ENCODE measurements at regions not wholly inside any gene's neighbourhood (a gene's known extent, or its start where the extent isn't known, plus 50 kb on each side); places are given as distances from the start of the nearest gene placed in this dataset.

DNA sequence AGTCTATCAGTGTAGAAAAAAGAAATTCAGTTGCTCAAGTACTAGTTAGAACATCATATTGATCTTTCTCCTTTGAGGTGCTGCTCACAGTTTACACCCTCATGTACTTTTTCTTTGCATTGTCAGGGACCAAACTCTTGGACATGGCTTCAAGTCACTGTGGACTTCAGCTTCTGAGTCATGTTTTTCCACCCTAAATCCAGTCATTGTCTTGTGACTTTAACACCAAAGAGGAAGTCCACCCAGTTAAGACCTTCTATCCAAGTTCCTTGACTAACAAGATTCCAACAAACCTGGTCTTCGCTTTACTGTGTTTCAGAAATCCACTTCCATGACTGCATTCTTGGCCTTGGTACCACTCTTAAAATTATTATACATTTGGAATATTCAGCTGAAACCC, 206.7 kb upstream of the ARGLU1 start:
- no peaks in the 10 kb centered on the region for H3K4me1 Mint-ChIP-seq
- no peak for ATAC-seq
- H3K27ac Mint-ChIP-seq: no peak overlapping the region
- H3K4me3 Mint-ChIP-seq: no peak overlapping the region
- no peak for TF ChIP-seq ELF4 (CRISPR knock-in tag; IDR thresholded peaks at IDR 0.05; ENCODE audit: low read depth)
- peaks cover 24% of the 10 kb centered on the region for H3K9me3 Mint-ChIP-seq
- ChIA-PET CTCF (no interaction called here), POLR2A (no interaction called here)
- no peak for DNase-seq (ENCODE audit: low spot score)
- no peaks in the 10 kb centered on the region for H3K27me3 Mint-ChIP-seq (ENCODE audit: low read depth)
- peaks cover 11% of the 10 kb centered on the region for H3K36me3 Mint-ChIP-seq

DNA sequence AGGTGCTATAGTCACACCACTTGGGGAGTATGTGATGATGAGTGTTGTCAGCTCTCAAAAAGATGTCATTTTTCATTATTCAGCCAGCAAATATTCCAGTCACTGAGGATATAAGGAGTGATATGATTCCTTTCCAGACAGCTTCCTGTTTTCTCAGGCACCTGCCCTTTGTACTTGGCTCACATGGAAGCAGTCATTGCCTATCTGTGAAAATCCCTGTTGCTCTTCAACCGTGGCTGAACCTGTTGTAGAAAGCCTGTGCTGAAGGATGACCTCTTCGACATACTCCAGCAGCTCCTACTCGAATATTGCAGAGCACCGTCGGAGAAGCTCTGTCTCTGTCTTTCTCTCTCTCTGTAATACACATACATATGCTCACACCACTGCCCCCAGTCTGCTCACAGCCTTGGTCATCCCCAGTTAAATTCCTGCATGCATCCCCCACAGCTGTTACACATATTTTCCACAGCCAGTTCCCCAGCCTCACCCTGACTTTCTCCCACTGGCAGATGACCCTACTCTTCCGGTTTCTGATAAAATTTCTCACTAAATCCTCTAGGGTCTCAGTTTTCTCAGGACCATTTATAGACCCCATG, 204.2 kb upstream of the ARGLU1 start:
- H3K4me1 Mint-ChIP-seq: peaks cover 6% of the 10 kb centered on the region; the same call in 1 of the 2 replicates
- ChIA-PET POLR2A (no interaction called here), CTCF (interaction anchor here (0.5 kb wide), 1 partner anchor 238 kb away, joined by 4 read pairs; no protein-coding TSS in a partner anchor)
- TF ChIP-seq, protein P1, sequence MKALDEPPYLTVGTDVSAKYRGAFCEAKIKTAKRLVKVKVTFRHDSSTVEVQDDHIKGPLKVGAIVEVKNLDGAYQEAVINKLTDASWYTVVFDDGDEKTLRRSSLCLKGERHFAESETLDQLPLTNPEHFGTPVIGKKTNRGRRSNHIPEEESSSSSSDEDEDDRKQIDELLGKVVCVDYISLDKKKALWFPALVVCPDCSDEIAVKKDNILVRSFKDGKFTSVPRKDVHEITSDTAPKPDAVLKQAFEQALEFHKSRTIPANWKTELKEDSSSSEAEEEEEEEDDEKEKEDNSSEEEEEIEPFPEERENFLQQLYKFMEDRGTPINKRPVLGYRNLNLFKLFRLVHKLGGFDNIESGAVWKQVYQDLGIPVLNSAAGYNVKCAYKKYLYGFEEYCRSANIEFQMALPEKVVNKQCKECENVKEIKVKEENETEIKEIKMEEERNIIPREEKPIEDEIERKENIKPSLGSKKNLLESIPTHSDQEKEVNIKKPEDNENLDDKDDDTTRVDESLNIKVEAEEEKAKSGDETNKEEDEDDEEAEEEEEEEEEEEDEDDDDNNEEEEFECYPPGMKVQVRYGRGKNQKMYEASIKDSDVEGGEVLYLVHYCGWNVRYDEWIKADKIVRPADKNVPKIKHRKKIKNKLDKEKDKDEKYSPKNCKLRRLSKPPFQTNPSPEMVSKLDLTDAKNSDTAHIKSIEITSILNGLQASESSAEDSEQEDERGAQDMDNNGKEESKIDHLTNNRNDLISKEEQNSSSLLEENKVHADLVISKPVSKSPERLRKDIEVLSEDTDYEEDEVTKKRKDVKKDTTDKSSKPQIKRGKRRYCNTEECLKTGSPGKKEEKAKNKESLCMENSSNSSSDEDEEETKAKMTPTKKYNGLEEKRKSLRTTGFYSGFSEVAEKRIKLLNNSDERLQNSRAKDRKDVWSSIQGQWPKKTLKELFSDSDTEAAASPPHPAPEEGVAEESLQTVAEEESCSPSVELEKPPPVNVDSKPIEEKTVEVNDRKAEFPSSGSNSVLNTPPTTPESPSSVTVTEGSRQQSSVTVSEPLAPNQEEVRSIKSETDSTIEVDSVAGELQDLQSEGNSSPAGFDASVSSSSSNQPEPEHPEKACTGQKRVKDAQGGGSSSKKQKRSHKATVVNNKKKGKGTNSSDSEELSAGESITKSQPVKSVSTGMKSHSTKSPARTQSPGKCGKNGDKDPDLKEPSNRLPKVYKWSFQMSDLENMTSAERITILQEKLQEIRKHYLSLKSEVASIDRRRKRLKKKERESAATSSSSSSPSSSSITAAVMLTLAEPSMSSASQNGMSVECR (CRISPR knock-in tag; IDR thresholded peaks at IDR 0.05; ENCODE audit: borderline replicate concordance): no peak
- TF ChIP-seq, protein P2, sequence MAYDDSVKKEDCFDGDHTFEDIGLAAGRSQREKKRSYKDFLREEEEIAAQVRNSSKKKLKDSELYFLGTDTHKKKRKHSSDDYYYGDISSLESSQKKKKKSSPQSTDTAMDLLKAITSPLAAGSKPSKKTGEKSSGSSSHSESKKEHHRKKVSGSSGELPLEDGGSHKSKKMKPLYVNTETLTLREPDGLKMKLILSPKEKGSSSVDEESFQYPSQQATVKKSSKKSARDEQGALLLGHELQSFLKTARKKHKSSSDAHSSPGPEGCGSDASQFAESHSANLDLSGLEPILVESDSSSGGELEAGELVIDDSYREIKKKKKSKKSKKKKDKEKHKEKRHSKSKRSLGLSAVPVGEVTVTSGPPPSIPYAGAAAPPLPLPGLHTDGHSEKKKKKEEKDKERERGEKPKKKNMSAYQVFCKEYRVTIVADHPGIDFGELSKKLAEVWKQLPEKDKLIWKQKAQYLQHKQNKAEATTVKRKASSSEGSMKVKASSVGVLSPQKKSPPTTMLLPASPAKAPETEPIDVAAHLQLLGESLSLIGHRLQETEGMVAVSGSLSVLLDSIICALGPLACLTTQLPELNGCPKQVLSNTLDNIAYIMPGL (CRISPR knock-in tag; IDR thresholded peaks at IDR 0.05): no peak
- TF ChIP-seq ZNF232 (CRISPR knock-in tag; IDR thresholded peaks at IDR 0.05): no peak
- TF ChIP-seq JAZF1 (CRISPR knock-in tag; IDR thresholded peaks at IDR 0.05): no peak
- TF ChIP-seq FOXK1 (CRISPR knock-in tag; IDR thresholded peaks at IDR 0.05): no peak
- no peak for TF ChIP-seq ATF1 (CRISPR knock-in tag; IDR thresholded peaks at IDR 0.05)
- no peak for TF ChIP-seq ZNF317 (CRISPR knock-in tag; IDR thresholded peaks at IDR 0.05; ENCODE audit: borderline replicate concordance, low read depth)
- TF ChIP-seq OVOL2 (CRISPR knock-in tag; IDR thresholded peaks at IDR 0.05; ENCODE audit: borderline replicate concordance): no peak
- TF ChIP-seq, protein P3, sequence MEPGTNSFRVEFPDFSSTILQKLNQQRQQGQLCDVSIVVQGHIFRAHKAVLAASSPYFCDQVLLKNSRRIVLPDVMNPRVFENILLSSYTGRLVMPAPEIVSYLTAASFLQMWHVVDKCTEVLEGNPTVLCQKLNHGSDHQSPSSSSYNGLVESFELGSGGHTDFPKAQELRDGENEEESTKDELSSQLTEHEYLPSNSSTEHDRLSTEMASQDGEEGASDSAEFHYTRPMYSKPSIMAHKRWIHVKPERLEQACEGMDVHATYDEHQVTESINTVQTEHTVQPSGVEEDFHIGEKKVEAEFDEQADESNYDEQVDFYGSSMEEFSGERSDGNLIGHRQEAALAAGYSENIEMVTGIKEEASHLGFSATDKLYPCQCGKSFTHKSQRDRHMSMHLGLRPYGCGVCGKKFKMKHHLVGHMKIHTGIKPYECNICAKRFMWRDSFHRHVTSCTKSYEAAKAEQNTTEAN (CRISPR knock-in tag; IDR thresholded peaks at IDR 0.05): no peak
- TF ChIP-seq NFE2L1 (CRISPR knock-in tag; IDR thresholded peaks at IDR 0.05): no peak
- TF ChIP-seq CREM (CRISPR knock-in tag; IDR thresholded peaks at IDR 0.05): no peak
- TF ChIP-seq KAT7 (CRISPR knock-in tag; IDR thresholded peaks at IDR 0.05; ENCODE audit: borderline replicate concordance): no peak
- no peak for TF ChIP-seq HMGA2 (CRISPR knock-in tag; IDR thresholded peaks at IDR 0.05)
- TF ChIP-seq ZNF671 (CRISPR knock-in tag; IDR thresholded peaks at IDR 0.05): no peak
- no peak for TF ChIP-seq SOX15 (CRISPR knock-in tag; IDR thresholded peaks at IDR 0.05)
- no peak for TF ChIP-seq SP1 (CRISPR knock-in tag; conservative IDR thresholded peaks at IDR 0.05)
- TF ChIP-seq FOXP1 (CRISPR knock-in tag; IDR thresholded peaks at IDR 0.05; ENCODE audit: borderline replicate concordance): no peak
- DNase-seq (ENCODE audit: low spot score): no peak
- ATAC-seq: peak; percentile 66
- peaks cover 28% of the 10 kb centered on the region for H3K36me3 Mint-ChIP-seq
- H3K4me3 Mint-ChIP-seq: no peak overlapping the region
- H3K9me3 Mint-ChIP-seq: peaks cover 40% of the 10 kb centered on the region
- no peak overlapping the region for H3K27ac Mint-ChIP-seq
- no peaks in the 10 kb centered on the region for H3K27me3 Mint-ChIP-seq (ENCODE audit: low read depth)
